Stromal cell of bone marrow (primary cell): ENCODE measurements at regions not wholly inside any gene's neighbourhood (a gene's known extent, or its start where the extent isn't known, plus 50 kb on each side); places are given as distances from the start of the nearest gene placed in this dataset.

Experiments used
- DNase-seq: peaks from one replicate; pipeline ENCODE4 v3.0.0-alpha.2; 2012; ENCODE audit warnings: low read depth

- DNase-seq = no peak
Observed at GRCh38 chr1:163013826-163014600, 55.1 kb upstream of the RGS4 start.

- DNase-seq = no peak
Observed at GRCh38 chr1:163006051-163006834, 62.9 kb upstream of the RGS4 start.

GRCh38 chr1:162997499-162998285 is 71.5 kb upstream of the RGS4 start:
- no peak for DNase-seq

GRCh38 chr1:162996261-162996660 is 72.9 kb upstream of the RGS4 start:
- no peak for DNase-seq

GRCh38 chr1:162994921-162995320 is 74.2 kb upstream of the RGS4 start:
- no peak for DNase-seq

GRCh38 chr1:162993846-162994245 is 75.3 kb upstream of the RGS4 start:
- peak; percentile 57 for DNase-seq

- no peak for DNase-seq
Observed at GRCh38 chr1:162992945-162993344, 76.2 kb upstream of the RGS4 start.

GRCh38 chr1:162991444-162991843 is 77.7 kb upstream of the RGS4 start:
- no peak for DNase-seq

GRCh38 chr1:162990665-162991064 is 78.5 kb upstream of the RGS4 start:
- DNase-seq = no peak

- no peak for DNase-seq
Observed at GRCh38 chr1:162988869-162989268, 80.3 kb upstream of the RGS4 start.

- DNase-seq = no peak
Observed at GRCh38 chr1:162987866-162988265, 81.3 kb upstream of the RGS4 start.

- no peak for DNase-seq
Observed at GRCh38 chr1:162985816-162986435, 83.2 kb upstream of the RGS4 start.

- DNase-seq = no peak
Observed at GRCh38 chr1:162984699-162985098, 84.5 kb upstream of the RGS4 start.

- no peak for DNase-seq
Observed at GRCh38 chr1:162983671-162984425, 85.3 kb upstream of the RGS4 start.

GRCh38 chr1:162982364-162982763 is 86.8 kb upstream of the RGS4 start:
- DNase-seq = no peak

GRCh38 chr1:162977944-162978568 is 91.1 kb upstream of the RGS4 start:
- no peak for DNase-seq

GRCh38 chr1:162976628-162977027 is 92.5 kb upstream of the RGS4 start:
- DNase-seq = no peak

GRCh38 chr1:162974810-162975209 is 94.4 kb upstream of the RGS4 start:
- no peak for DNase-seq

- DNase-seq = peak; percentile 84
Observed at GRCh38 chr1:162973381-162973795, 95.8 kb upstream of the RGS4 start.

GRCh38 chr1:162972773-162973172 is 96.4 kb upstream of the RGS4 start:
- DNase-seq = no peak

GRCh38 chr1:162970021-162970420 is 99.1 kb upstream of the RGS4 start:
- DNase-seq = no peak
